ENCODE measurements at regions not wholly inside any gene's neighbourhood (a gene's known extent, or its start where the extent isn't known, plus 50 kb on each side); places are given as distances from the start of the nearest gene placed in this dataset.

DNA sequence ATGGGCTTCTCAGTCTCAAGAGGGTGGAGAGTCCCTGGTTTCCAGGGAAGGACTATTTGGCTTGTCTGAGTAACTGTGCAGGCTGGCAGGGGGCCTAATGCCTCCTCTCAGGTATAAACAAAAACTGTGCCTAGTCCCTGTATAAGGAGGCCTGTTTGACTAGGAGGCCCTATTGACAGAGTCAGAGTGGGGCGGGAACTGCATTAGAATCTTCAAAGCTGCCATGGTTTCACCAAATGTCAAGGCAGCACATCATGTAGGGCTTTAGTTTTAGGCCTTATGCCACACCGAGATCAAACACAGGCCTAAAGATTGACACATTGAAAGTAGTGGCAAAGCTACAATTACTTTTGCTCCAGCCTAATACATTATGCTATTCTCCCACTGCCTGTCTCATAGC, 611.5 kb upstream of the B3GAT1 start:
- TF ChIP-seq POLR2AphosphoS5 (IDR thresholded peaks at IDR 0.05) (no peak), EP300 (IDR thresholded peaks at IDR 0.05) (no peak), CTCF (IDR thresholded peaks at IDR 0.05) (no peak), POLR2A (IDR thresholded peaks at IDR 0.05) (no peak)

Measured in sigmoid colon (tissue), 4 donors.